ENCODE measurements at regions not wholly inside any gene's neighbourhood (a gene's known extent, or its start where the extent isn't known, plus 50 kb on each side); places are given as distances from the start of the nearest gene placed in this dataset.

DNA sequence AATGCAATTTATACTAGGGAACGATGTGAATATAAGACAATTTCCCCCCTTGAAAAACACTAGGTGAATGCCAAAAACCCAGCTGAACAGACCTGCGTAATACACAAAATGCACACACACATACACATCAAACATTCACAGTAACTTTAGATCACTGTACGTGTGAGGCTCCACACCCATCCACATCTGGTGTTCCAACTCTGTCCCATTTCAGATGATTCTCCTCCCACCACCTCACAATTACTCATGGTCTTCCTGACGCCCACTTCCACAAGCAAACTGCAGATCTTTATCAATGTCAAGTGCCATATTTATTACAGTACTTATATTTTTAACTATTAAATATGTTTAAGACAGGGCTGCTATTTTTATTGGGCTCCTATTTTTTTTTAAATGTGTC is 57.8 kb upstream of the TENM4 start:
- intact Hi-C loops (cut with DNase I; ENCODE audit: low total_unique reads), result no loop called here
- no peaks in the 10 kb centered on the region for H3K9me3 ChIP-seq
- H3K36me3 ChIP-seq (ENCODE audit: low read depth, missing control alignments), result no peaks in the 10 kb centered on the region
- no peak overlapping the region for H3K4me3 ChIP-seq
- no peak for TF ChIP-seq POLR2A (IDR thresholded peaks at IDR 0.05)
- TF ChIP-seq, protein P1, sequence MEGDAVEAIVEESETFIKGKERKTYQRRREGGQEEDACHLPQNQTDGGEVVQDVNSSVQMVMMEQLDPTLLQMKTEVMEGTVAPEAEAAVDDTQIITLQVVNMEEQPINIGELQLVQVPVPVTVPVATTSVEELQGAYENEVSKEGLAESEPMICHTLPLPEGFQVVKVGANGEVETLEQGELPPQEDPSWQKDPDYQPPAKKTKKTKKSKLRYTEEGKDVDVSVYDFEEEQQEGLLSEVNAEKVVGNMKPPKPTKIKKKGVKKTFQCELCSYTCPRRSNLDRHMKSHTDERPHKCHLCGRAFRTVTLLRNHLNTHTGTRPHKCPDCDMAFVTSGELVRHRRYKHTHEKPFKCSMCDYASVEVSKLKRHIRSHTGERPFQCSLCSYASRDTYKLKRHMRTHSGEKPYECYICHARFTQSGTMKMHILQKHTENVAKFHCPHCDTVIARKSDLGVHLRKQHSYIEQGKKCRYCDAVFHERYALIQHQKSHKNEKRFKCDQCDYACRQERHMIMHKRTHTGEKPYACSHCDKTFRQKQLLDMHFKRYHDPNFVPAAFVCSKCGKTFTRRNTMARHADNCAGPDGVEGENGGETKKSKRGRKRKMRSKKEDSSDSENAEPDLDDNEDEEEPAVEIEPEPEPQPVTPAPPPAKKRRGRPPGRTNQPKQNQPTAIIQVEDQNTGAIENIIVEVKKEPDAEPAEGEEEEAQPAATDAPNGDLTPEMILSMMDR (IDR thresholded peaks at IDR 0.05), result no peak
- peaks cover 6% of the 10 kb centered on the region for H3K4me1 ChIP-seq
- H3K27ac ChIP-seq, result no peak overlapping the region
- WGBS, 2 donors, result 52 to 75% methylated on average over 4 of the region's 4 CpGs
- DNase-seq, result no peak
- H3K27me3 ChIP-seq, result no peaks in the 10 kb centered on the region

DNA sequence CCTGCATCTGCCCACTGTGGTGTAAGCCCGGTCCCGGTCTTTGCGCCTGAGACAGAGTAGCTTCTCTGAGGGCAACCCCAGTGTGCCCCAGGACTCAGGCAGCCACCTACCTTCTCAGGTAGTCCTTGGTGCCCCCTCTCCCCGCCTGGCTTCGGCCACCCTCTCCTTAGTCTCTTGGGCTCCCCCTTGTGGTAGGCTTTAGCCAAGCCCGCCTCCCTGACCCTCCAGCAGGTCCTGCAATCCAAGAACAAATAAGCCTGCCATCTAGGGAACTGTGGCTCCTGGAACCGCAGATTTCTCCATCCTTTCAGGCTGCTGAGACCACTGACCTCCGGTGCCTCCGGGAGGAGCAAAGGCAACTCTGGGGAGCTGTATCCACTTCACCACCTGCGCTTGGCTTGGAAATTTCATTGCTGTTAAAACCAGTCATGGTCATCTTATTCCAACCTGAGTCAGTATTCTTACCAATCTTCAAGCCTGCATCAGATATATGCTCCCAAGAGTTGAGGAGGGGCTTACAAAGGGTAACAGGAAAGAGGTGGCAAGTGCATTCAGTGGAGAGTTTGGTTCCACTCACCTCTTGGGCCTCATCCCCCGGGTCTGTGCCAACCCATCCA is 52.8 kb upstream of the TENM4 start:
- Histone ChIP-seq H3K9me3 (no peaks in the 10 kb centered on the region), H3K27me3 (no peaks in the 10 kb centered on the region), H3K4me3 (no peak overlapping the region), H3K27ac (no peak overlapping the region), H3K4me1 (no peaks in the 10 kb centered on the region), H3K36me3 (ENCODE audit: low read depth, missing control alignments) (no peaks in the 10 kb centered on the region)
- 43 to 50% methylated on average over 7 to 11 of the region's 11 CpGs for WGBS, 2 donors
- TF ChIP-seq, protein P1 (IDR thresholded peaks at IDR 0.05), result peak in 2 of 3 experiments; percentile 60 to 75
- TF ChIP-seq POLR2A (IDR thresholded peaks at IDR 0.05), result no peak
- intact Hi-C loops (cut with DNase I; ENCODE audit: low total_unique reads), result no loop called here
- DNase-seq, result peak; percentile 87

GRCh38 chr11:79492008-79492407 is 51.2 kb upstream of the TENM4 start:
- no peak for DNase-seq
- Histone ChIP-seq H3K27ac (no peak overlapping the region), H3K9me3 (no peaks in the 10 kb centered on the region), H3K4me3 (no peak overlapping the region), H3K4me1 (no peaks in the 10 kb centered on the region), H3K27me3 (no peaks in the 10 kb centered on the region), H3K36me3 (ENCODE audit: low read depth, missing control alignments) (no peaks in the 10 kb centered on the region)
- intact Hi-C loops (cut with DNase I; ENCODE audit: low total_unique reads), result no loop called here
- TF ChIP-seq POLR2A (IDR thresholded peaks at IDR 0.05), result no peak
- TF ChIP-seq, protein P1 (IDR thresholded peaks at IDR 0.05), result no peak
- WGBS, 2 donors, result 73 to 83% methylated on average over 4 of the region's 4 CpGs

Small RNA genes lying in the stretch of these regions (microRNA-seq; reads per million reads assigned to microRNA genes)
- gene MIR4300 (ENCODE audit: borderline number of aligned reads in 2 of 2, borderline replicate concordance in 1 of 2), result 0 reads per million in 2 donors

Small RNA genes lying in the stretch of these regions (small RNA-seq; reads per million reads assigned to genes)
- gene AP002802.2 (0 reads per million in 2 donors), gene MIR4300 (0 reads per million in 2 donors), gene MTND4LP18 (0 reads per million in 2 donors), gene RNU6-544P (0 reads per million in 2 donors)
